ENCODE measurements at regions not wholly inside any gene's neighbourhood (a gene's known extent, or its start where the extent isn't known, plus 50 kb on each side); places are given as distances from the start of the nearest gene placed in this dataset.

- DNase-seq (ENCODE audit: low read depth in 2 of 2, low spot score in 1 of 2) = no peak
Measured at GRCh38 chr11:70020336-70021214, 57.5 kb upstream of the ANO1 start.

DNA sequence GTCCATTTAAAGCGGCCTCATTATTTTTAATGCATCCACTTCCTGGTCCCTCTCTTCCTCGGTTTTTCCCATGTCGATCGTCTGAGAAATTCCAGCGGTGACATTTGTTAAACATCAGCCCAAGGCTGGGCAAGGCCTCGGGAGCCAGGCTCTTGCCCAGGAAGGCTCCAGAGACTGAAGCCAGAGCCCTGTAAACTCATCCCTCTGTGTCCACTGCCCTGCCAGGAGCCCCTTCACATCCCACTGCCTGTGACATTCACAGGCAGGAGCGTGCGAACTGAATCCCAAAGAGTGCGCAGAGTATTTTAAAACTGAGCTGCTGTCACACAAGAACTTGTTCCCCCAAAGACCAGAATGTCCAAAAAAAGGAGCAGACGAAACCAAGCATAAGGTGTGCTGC lies 56.5 kb upstream of the ANO1 start:
- DNase-seq (ENCODE audit: low read depth in 2 of 2, low spot score in 1 of 2) = no peak

DNA sequence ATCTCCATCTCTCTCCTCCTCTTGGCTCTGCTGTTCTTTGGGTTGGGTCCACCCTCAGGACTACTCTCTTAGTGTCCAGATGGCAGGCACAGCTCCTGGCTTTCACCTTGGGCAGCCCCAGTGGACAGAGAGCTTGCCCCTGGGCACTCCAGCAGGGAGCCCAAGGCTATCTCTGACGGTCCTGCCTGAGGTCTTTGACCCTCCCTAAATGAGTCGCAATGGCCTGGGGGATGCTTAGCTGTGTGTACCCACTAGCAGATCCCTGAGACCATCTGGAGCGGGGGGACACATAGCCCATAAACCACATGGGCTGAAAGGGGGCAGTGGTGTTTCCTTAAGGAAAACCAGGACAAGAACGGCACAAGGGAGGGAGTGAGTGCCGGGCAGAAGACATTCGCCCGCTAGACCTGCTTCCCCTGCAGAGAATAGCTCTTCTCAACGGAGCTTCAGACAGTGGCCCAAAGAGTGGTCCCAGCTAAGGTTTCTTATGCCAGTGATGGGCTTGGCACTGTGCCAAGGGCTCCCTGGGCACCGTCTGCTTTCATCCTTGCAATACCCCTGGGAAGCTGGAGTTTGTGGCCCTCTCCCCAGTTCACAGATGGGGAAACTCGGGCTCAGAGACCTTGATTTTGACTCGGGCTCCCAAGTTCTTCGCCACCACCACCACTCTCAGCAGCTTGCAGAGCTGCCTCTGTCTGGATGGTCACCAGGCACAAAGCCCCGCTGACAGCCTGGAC lies 53.9 kb upstream of the ANO1 start:
- no peak for DNase-seq (ENCODE audit: low read depth in 2 of 2, low spot score in 1 of 2)

GRCh38 chr11:70024773-70025045 lies 53.4 kb upstream of the ANO1 start:
- DNase-seq (ENCODE audit: low read depth in 2 of 2, low spot score in 1 of 2) = no peak

- DNase-seq (ENCODE audit: low read depth in 2 of 2, low spot score in 1 of 2) = no peak
Measured at GRCh38 chr11:70025308-70025707, 52.8 kb upstream of the ANO1 start.

GRCh38 chr11:70026012-70026411 lies 52.1 kb upstream of the ANO1 start:
- DNase-seq (ENCODE audit: low read depth in 2 of 2, low spot score in 1 of 2) = no peak

DNA sequence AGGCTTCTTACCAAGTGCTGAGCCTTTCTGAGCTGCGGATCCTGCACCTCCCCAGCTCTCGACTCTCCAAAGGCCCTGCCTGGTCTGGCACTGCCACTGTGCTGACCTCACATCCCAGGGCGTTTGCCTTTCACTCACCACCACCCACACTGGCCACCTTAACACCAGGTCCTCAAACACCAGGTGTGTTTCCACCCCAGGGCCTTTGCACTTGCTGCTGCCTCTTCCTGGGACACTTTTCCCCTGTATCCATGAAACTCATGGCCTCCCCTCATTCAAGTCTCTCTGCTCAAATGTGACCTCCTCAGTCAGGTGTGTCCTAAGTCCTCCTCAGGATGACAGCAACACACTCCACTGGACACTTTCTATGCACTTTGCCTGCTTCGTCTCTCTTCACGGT lies 51.4 kb upstream of the ANO1 start:
- DNase-seq (ENCODE audit: low read depth in 2 of 2, low spot score in 1 of 2) = no peak

GRCh38 chr11:70027451-70027850 lies 50.7 kb upstream of the ANO1 start:
- DNase-seq (ENCODE audit: low read depth in 2 of 2, low spot score in 1 of 2) = no peak

GRCh38 chr11:70028147-70028855 lies 49.8 kb upstream of the ANO1 start:
- DNase-seq (ENCODE audit: low read depth in 2 of 2, low spot score in 1 of 2) = no peak

All from stimulated activated CD8-positive, alpha-beta memory T cell treated with anti-CD3 and anti-CD28 coated beads, Interleukin-4, amount 100 ng/mL, for 4 hours (primary cell).